Ovary (tissue), 3 donors: ENCODE measurements at regions not wholly inside any gene's neighbourhood (a gene's known extent, or its start where the extent isn't known, plus 50 kb on each side); places are given as distances from the start of the nearest gene placed in this dataset.

Source experiments
- POLR2A ChIP-seq: fragments of 450-650 bp; IDR thresholded peaks from one replicate; pipeline ENCODE4 v1.6.1; 2017; ENCODE audit warnings: antibody characterized with exemption, mild to moderate bottlenecking, moderate library complexity
- TF ChIP-seq, protein P1 (sequence below), 3 donors: fragments of 450-650 bp in 2 of 3; fragments of 200-600 bp in 1 of 3; IDR thresholded peaks; one replicate each; pipeline versions ENCODE4 v1.5.1 to v1.8.0; 2016 to 2022; ENCODE audit warnings: antibody characterized with exemption in 3 of 3, mild to moderate bottlenecking in 1 of 3
- donor health status: DM: no; HTN: no; CAD: no.

DNA sequence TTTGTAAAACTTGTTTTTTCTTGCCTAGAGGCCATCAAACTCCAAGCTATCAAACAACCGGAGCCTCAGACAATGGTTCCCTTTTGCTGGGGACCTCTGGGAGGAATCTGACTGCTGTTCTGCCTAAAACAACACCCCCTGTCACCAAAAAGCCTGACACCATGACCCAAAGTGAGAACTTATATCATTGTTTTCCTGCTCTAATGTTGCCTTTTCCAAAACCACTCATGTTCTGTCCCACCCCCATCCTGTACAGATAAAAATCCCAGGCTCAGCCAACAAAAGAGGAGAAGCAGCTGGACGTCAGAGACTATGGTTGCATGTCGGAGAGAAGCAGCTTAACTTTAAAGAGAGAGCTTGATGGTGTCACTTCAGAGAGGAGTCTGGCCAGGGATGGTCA is 327.2 kb upstream of the CXADR start:
- TF ChIP-seq POLR2A: no peak
- TF ChIP-seq, protein P1, sequence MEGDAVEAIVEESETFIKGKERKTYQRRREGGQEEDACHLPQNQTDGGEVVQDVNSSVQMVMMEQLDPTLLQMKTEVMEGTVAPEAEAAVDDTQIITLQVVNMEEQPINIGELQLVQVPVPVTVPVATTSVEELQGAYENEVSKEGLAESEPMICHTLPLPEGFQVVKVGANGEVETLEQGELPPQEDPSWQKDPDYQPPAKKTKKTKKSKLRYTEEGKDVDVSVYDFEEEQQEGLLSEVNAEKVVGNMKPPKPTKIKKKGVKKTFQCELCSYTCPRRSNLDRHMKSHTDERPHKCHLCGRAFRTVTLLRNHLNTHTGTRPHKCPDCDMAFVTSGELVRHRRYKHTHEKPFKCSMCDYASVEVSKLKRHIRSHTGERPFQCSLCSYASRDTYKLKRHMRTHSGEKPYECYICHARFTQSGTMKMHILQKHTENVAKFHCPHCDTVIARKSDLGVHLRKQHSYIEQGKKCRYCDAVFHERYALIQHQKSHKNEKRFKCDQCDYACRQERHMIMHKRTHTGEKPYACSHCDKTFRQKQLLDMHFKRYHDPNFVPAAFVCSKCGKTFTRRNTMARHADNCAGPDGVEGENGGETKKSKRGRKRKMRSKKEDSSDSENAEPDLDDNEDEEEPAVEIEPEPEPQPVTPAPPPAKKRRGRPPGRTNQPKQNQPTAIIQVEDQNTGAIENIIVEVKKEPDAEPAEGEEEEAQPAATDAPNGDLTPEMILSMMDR (IDR thresholded peaks at IDR 0.05): no peak
